HUES6 (cell line): ENCODE measurements at regions not wholly inside any gene's neighbourhood (a gene's known extent, or its start where the extent isn't known, plus 50 kb on each side); places are given as distances from the start of the nearest gene placed in this dataset.

Source experiments
- H3K27ac ChIP-seq: 2 replicates; pipeline ENCODE4 v1.7.0; 2013; ENCODE audit warnings: low read depth, mild to moderate bottlenecking, low read length, inconsistent platforms
- H3K27me3 ChIP-seq: 2 replicates; pipeline ENCODE4 v1.6.1; 2013; ENCODE audit warnings: low read length; ENCODE audit not compliant: control insufficient read depth, insufficient read depth
- H3K36me3 ChIP-seq: 2 replicates; pipeline ENCODE4 v1.6.1; 2013; ENCODE audit warnings: low read length; ENCODE audit not compliant: control insufficient read depth, insufficient read depth
- H3K4me1 ChIP-seq: 2 replicates; pipeline ENCODE4 v1.6.1; 2013; ENCODE audit warnings: low read length; ENCODE audit not compliant: control insufficient read depth, insufficient read depth
- H3K4me3 ChIP-seq: 2 replicates; pipeline ENCODE4 v1.5.1; 2013; ENCODE audit warnings: low read depth, low read length
- H3K9ac ChIP-seq: one replicate; pipeline ENCODE4 v1.6.1; 2013; ENCODE audit warnings: mild to moderate bottlenecking, low read length
- H3K9me3 ChIP-seq: 2 replicates; pipeline ENCODE4 v1.6.1; 2013; ENCODE audit warnings: low read depth, low read length; ENCODE audit not compliant: control insufficient read depth, insufficient read depth

GRCh38 chr12:126201981-126202537, 1136.8 kb downstream of the AACS start:
- Histone ChIP-seq H3K27ac (no peak overlapping the region), H3K4me3 (no peak overlapping the region), H3K27me3 (no peaks in the 10 kb centered on the region), H3K9me3 (no peaks in the 10 kb centered on the region), H3K9ac (no peak overlapping the region), H3K36me3 (no peaks in the 10 kb centered on the region), H3K4me1 (peaks cover 9% of the 10 kb centered on the region; the same call in 1 of the 2 replicates)

- H3K9me3 ChIP-seq = peaks cover 2% of the 10 kb centered on the region; the same call in 1 of the 2 replicates
- H3K4me3 ChIP-seq = no peak overlapping the region
- H3K36me3 ChIP-seq = no peaks in the 10 kb centered on the region
- H3K4me1 ChIP-seq = peaks cover 9% of the 10 kb centered on the region; the same call in 1 of the 2 replicates
- no peak overlapping the region for H3K9ac ChIP-seq
- no peaks in the 10 kb centered on the region for H3K27me3 ChIP-seq
- no peak overlapping the region for H3K27ac ChIP-seq
These were observed 1139.1 kb downstream of the AACS start for GRCh38 chr12:126204326-126204725.

GRCh38 chr12:126210026-126210425, 1144.8 kb downstream of the AACS start:
- no peak overlapping the region for H3K9ac ChIP-seq
- H3K9me3 ChIP-seq = peaks cover 2% of the 10 kb centered on the region; the same call in 1 of the 2 replicates
- H3K27me3 ChIP-seq = no peaks in the 10 kb centered on the region
- peaks cover 30% of the 10 kb centered on the region for H3K4me1 ChIP-seq
- no peak overlapping the region for H3K27ac ChIP-seq
- no peaks in the 10 kb centered on the region for H3K36me3 ChIP-seq
- no peak overlapping the region for H3K4me3 ChIP-seq

GRCh38 chr12:126210448-126210847, 1145.2 kb downstream of the AACS start:
- Histone ChIP-seq H3K9me3 (peaks cover 2% of the 10 kb centered on the region; the same call in 1 of the 2 replicates), H3K36me3 (no peaks in the 10 kb centered on the region), H3K9ac (no peak overlapping the region), H3K27me3 (no peaks in the 10 kb centered on the region), H3K4me3 (no peak overlapping the region), H3K4me1 (peaks cover 30% of the 10 kb centered on the region), H3K27ac (no peak overlapping the region)

- Histone ChIP-seq H3K27me3 (no peaks in the 10 kb centered on the region), H3K9ac (no peak overlapping the region), H3K4me1 (peaks cover 34% of the 10 kb centered on the region), H3K9me3 (no peaks in the 10 kb centered on the region; the same call in 1 of the 2 replicates), H3K4me3 (no peak overlapping the region), H3K27ac (no peak overlapping the region), H3K36me3 (no peaks in the 10 kb centered on the region)
These were observed 1147.6 kb downstream of the AACS start for GRCh38 chr12:126212824-126213223.

GRCh38 chr12:126218697-126219096, 1153.5 kb downstream of the AACS start:
- no peak overlapping the region for H3K9ac ChIP-seq
- H3K4me1 ChIP-seq = peaks cover 20% of the 10 kb centered on the region
- no peaks in the 10 kb centered on the region for H3K9me3 ChIP-seq
- H3K4me3 ChIP-seq = no peak overlapping the region
- H3K27me3 ChIP-seq = no peaks in the 10 kb centered on the region
- H3K27ac ChIP-seq = no peak overlapping the region
- H3K36me3 ChIP-seq = no peaks in the 10 kb centered on the region

- Histone ChIP-seq H3K9me3 (no peaks in the 10 kb centered on the region), H3K4me1 (peaks cover 16% of the 10 kb centered on the region), H3K27ac (no peak overlapping the region), H3K9ac (no peak overlapping the region), H3K36me3 (no peaks in the 10 kb centered on the region), H3K4me3 (no peak overlapping the region), H3K27me3 (no peaks in the 10 kb centered on the region)
These were observed 1153.9 kb downstream of the AACS start for GRCh38 chr12:126219139-126219538.

GRCh38 chr12:126219654-126220279, 1154.5 kb downstream of the AACS start:
- Histone ChIP-seq H3K36me3 (no peaks in the 10 kb centered on the region), H3K9ac (no peak overlapping the region), H3K4me1 (peaks cover 10% of the 10 kb centered on the region; the same call in 1 of the 2 replicates), H3K9me3 (no peaks in the 10 kb centered on the region), H3K27me3 (no peaks in the 10 kb centered on the region), H3K4me3 (no peak overlapping the region), H3K27ac (no peak overlapping the region)

GRCh38 chr12:126224032-126224431, 1158.8 kb downstream of the AACS start:
- H3K9ac ChIP-seq = no peak overlapping the region
- H3K36me3 ChIP-seq = no peaks in the 10 kb centered on the region
- H3K9me3 ChIP-seq = peaks cover 4% of the 10 kb centered on the region; the same call in 1 of the 2 replicates
- no peak overlapping the region for H3K27ac ChIP-seq
- H3K4me3 ChIP-seq = no peak overlapping the region
- H3K27me3 ChIP-seq = no peaks in the 10 kb centered on the region
- 0 out of 2 replicates have a peak, but pooled peaks cover 2% of the 10 kb centered on the region for H3K4me1 ChIP-seq

GRCh38 chr12:126228936-126229335, 1163.7 kb downstream of the AACS start:
- no peak overlapping the region for H3K27ac ChIP-seq
- no peak overlapping the region for H3K9ac ChIP-seq
- H3K4me1 ChIP-seq = peaks cover 14% of the 10 kb centered on the region
- no peaks in the 10 kb centered on the region for H3K36me3 ChIP-seq
- peaks cover 4% of the 10 kb centered on the region; the same call in 1 of the 2 replicates for H3K9me3 ChIP-seq
- no peaks in the 10 kb centered on the region for H3K27me3 ChIP-seq
- no peak overlapping the region for H3K4me3 ChIP-seq

- no peaks in the 10 kb centered on the region for H3K9me3 ChIP-seq
- no peaks in the 10 kb centered on the region for H3K27me3 ChIP-seq
- peaks cover 20% of the 10 kb centered on the region for H3K4me1 ChIP-seq
- no peak overlapping the region for H3K4me3 ChIP-seq
- no peaks in the 10 kb centered on the region for H3K36me3 ChIP-seq
- H3K9ac ChIP-seq = no peak overlapping the region
- peak overlapping the region; percentile 88 for H3K27ac ChIP-seq
These were observed 1167.5 kb downstream of the AACS start for GRCh38 chr12:126232711-126233110.
